B cell (primary cell): ENCODE measurements at regions not wholly inside any gene's neighbourhood (a gene's known extent, or its start where the extent isn't known, plus 50 kb on each side); places are given as distances from the start of the nearest gene placed in this dataset.

Experiments
- EZH2 ChIP-seq: IDR thresholded peaks from 2 replicates; pipeline ENCODE4 v1.6.1; 2012; ENCODE audit warnings: borderline replicate concordance, low read depth, mild to moderate bottlenecking, moderate library complexity, low read length; ENCODE audit not compliant: insufficient read depth, poor library complexity, severe bottlenecking
- TF ChIP-seq, protein P1 (sequence below): fragments of 200-600 bp; IDR thresholded peaks from one replicate; pipeline ENCODE4 v1.8.0; 2022; ENCODE audit warnings: antibody characterized with exemption, mild to moderate bottlenecking

DNA sequence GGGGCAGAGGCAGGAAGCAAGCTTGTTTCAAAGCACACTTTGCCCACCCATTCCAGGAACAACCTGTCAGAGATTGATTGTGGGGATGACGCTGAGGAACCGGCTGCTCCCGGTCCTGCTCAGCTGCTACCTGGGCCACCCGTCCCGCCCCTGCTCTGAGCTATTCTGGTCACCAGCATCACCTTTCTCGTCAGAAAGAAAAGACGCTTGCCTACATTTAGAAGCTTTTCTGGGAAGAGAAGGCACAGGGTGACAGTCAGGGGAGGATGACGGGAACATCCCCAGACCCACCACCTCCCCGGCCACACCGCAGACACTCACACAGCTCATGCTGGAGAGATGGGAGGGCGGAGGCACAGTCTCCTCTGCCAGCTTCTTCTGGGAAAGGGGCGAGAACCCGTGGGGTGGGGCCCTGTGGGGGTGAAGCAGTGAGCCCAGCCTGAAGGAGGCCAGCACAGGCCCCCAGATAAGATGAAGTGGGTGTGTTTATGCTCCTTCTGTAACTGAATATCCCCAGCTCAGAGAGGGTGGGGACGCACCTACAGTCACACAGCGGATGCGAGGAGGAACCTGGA lies 81.8 kb downstream of the CPZ start:
- TF ChIP-seq, protein P1, sequence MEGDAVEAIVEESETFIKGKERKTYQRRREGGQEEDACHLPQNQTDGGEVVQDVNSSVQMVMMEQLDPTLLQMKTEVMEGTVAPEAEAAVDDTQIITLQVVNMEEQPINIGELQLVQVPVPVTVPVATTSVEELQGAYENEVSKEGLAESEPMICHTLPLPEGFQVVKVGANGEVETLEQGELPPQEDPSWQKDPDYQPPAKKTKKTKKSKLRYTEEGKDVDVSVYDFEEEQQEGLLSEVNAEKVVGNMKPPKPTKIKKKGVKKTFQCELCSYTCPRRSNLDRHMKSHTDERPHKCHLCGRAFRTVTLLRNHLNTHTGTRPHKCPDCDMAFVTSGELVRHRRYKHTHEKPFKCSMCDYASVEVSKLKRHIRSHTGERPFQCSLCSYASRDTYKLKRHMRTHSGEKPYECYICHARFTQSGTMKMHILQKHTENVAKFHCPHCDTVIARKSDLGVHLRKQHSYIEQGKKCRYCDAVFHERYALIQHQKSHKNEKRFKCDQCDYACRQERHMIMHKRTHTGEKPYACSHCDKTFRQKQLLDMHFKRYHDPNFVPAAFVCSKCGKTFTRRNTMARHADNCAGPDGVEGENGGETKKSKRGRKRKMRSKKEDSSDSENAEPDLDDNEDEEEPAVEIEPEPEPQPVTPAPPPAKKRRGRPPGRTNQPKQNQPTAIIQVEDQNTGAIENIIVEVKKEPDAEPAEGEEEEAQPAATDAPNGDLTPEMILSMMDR = no peak
- TF ChIP-seq EZH2 = no peak
